ENCODE measurements at regions not wholly inside any gene's neighbourhood (a gene's known extent, or its start where the extent isn't known, plus 50 kb on each side); places are given as distances from the start of the nearest gene placed in this dataset.

DNA sequence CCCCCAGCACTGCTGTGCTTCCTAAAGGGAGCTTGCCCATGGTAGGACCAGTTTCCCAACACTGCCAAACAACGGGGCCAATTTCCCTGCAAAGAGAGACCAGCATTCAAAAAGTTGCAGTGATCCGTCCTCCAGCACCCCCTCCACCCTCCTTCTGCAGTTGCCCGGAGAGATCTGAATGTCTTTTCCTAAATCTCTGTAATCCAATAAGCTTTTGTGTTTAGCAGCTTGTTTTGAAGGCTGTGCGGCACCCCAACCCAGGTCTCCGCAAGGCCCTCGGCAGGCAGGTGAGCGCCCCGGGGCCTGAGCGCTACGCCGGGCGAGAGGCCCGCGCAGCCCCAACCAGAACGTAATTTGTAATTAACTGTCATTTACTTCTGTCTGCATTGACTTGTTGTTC lies 366.9 kb upstream of the IRX2 start (continued):
- TF ChIP-seq, protein P1, sequence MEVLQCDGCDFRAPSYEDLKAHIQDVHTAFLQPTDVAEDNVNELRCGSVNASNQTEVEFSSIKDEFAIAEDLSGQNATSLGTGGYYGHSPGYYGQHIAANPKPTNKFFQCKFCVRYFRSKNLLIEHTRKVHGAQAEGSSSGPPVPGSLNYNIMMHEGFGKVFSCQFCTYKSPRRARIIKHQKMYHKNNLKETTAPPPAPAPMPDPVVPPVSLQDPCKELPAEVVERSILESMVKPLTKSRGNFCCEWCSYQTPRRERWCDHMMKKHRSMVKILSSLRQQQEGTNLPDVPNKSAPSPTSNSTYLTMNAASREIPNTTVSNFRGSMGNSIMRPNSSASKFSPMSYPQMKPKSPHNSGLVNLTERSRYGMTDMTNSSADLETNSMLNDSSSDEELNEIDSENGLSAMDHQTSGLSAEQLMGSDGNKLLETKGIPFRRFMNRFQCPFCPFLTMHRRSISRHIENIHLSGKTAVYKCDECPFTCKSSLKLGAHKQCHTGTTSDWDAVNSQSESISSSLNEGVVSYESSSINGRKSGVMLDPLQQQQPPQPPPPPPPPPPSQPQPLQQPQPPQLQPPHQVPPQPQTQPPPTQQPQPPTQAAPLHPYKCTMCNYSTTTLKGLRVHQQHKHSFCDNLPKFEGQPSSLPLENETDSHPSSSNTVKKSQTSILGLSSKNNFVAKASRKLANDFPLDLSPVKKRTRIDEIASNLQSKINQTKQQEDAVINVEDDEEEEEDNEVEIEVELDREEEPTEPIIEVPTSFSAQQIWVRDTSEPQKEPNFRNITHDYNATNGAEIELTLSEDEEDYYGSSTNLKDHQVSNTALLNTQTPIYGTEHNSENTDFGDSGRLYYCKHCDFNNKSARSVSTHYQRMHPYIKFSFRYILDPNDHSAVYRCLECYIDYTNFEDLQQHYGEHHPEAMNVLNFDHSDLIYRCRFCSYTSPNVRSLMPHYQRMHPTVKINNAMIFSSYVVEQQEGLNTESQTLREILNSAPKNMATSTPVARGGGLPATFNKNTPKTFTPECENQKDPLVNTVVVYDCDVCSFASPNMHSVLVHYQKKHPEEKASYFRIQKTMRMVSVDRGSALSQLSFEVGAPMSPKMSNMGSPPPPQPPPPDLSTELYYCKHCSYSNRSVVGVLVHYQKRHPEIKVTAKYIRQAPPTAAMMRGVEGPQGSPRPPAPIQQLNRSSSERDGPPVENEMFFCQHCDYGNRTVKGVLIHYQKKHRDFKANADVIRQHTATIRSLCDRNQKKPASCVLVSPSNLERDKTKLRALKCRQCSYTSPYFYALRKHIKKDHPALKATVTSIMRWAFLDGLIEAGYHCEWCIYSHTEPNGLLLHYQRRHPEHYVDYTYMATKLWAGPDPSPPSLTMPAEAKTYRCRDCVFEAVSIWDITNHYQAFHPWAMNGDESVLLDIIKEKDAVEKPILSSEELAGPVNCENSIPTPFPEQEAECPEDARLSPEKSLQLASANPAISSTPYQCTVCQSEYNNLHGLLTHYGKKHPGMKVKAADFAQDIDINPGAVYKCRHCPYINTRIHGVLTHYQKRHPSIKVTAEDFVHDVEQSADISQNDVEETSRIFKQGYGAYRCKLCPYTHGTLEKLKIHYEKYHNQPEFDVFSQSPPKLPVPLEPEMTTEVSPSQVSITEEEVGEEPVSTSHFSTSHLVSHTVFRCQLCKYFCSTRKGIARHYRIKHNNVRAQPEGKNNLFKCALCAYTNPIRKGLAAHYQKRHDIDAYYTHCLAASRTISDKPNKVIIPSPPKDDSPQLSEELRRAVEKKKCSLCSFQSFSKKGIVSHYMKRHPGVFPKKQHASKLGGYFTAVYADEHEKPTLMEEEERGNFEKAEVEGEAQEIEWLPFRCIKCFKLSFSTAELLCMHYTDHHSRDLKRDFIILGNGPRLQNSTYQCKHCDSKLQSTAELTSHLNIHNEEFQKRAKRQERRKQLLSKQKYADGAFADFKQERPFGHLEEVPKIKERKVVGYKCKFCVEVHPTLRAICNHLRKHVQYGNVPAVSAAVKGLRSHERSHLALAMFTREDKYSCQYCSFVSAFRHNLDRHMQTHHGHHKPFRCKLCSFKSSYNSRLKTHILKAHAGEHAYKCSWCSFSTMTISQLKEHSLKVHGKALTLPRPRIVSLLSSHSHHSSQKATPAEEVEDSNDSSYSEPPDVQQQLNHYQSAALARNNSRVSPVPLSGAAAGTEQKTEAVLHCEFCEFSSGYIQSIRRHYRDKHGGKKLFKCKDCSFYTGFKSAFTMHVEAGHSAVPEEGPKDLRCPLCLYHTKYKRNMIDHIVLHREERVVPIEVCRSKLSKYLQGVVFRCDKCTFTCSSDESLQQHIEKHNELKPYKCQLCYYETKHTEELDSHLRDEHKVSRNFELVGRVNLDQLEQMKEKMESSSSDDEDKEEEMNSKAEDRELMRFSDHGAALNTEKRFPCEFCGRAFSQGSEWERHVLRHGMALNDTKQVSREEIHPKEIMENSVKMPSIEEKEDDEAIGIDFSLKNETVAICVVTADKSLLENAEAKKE (CRISPR knock-in tag; IDR thresholded peaks at IDR 0.05), result no peak
- no peak for TF ChIP-seq EZH2 (IDR thresholded peaks at IDR 0.05; ENCODE audit: low read depth, unreplicated experiment)
- no peak for TF ChIP-seq JUNB (IDR thresholded peaks at IDR 0.05; ENCODE audit: unreplicated experiment)
- TF ChIP-seq, protein P2, sequence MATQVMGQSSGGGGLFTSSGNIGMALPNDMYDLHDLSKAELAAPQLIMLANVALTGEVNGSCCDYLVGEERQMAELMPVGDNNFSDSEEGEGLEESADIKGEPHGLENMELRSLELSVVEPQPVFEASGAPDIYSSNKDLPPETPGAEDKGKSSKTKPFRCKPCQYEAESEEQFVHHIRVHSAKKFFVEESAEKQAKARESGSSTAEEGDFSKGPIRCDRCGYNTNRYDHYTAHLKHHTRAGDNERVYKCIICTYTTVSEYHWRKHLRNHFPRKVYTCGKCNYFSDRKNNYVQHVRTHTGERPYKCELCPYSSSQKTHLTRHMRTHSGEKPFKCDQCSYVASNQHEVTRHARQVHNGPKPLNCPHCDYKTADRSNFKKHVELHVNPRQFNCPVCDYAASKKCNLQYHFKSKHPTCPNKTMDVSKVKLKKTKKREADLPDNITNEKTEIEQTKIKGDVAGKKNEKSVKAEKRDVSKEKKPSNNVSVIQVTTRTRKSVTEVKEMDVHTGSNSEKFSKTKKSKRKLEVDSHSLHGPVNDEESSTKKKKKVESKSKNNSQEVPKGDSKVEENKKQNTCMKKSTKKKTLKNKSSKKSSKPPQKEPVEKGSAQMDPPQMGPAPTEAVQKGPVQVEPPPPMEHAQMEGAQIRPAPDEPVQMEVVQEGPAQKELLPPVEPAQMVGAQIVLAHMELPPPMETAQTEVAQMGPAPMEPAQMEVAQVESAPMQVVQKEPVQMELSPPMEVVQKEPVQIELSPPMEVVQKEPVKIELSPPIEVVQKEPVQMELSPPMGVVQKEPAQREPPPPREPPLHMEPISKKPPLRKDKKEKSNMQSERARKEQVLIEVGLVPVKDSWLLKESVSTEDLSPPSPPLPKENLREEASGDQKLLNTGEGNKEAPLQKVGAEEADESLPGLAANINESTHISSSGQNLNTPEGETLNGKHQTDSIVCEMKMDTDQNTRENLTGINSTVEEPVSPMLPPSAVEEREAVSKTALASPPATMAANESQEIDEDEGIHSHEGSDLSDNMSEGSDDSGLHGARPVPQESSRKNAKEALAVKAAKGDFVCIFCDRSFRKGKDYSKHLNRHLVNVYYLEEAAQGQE (IDR thresholded peaks at IDR 0.05; ENCODE audit: unreplicated experiment), result no peak
- TF ChIP-seq STAT1 (IDR thresholded peaks at IDR 0.05; ENCODE audit: unreplicated experiment), result no peak
- no peak for TF ChIP-seq ZNF331 (CRISPR knock-in tag; IDR thresholded peaks at IDR 0.05; ENCODE audit: low read depth)
- TF ChIP-seq ZNF114 (CRISPR knock-in tag; IDR thresholded peaks at IDR 0.05), result no peak
- TF ChIP-seq, protein P3, sequence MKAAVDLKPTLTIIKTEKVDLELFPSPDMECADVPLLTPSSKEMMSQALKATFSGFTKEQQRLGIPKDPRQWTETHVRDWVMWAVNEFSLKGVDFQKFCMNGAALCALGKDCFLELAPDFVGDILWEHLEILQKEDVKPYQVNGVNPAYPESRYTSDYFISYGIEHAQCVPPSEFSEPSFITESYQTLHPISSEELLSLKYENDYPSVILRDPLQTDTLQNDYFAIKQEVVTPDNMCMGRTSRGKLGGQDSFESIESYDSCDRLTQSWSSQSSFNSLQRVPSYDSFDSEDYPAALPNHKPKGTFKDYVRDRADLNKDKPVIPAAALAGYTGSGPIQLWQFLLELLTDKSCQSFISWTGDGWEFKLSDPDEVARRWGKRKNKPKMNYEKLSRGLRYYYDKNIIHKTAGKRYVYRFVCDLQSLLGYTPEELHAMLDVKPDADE (IDR thresholded peaks at IDR 0.05), result no peak
- TF ChIP-seq EZH2phosphoT487 (IDR thresholded peaks at IDR 0.05; ENCODE audit: unreplicated experiment), result no peak
- TF ChIP-seq POLR2AphosphoS5 (IDR thresholded peaks at IDR 0.05; ENCODE audit: low read depth), result no peak
- no peak for TF ChIP-seq NANOG (IDR thresholded peaks at IDR 0.05; ENCODE audit: borderline replicate concordance)
